Inflammatory macrophage treated with lipopolysaccharide for 1 hour (primary cell): ENCODE measurements at regions not wholly inside any gene's neighbourhood (a gene's known extent, or its start where the extent isn't known, plus 50 kb on each side); places are given as distances from the start of the nearest gene placed in this dataset.
"Not testable (repeated sequence)": the region's sequence is repeated elsewhere in the genome, so short reads cannot be mapped to it uniquely, and the experiment has no call there.

ENCODE experiments used
- DNase-seq, 2 donors: peaks; one replicate each; pipeline ENCODE4 v3.0.0-alpha.2; 2020 to 2022

GRCh38 chr4:138891631-138892031 is 124.0 kb upstream of the NOCT start:
- no peak for DNase-seq

GRCh38 chr4:138890891-138891570 is 124.5 kb upstream of the NOCT start:
- DNase-seq: no peak

DNA sequence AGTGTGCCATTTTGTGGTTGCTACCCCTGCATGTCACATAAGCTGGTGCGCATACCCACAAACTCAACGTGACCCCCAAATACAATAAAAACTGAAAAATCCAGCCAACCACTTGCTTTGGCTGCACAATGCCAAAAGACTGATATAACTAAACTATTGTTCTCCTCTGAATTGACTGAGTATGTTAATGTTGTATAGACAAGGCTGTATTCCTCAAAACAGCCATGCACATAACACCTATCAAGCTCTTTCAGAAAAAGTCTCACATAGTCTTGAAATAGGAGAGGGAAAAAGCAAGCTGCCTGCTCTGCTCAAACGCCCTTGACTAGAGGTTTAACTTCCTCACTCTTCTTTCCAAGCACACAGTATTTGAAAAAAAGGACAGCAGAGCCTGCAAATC is 126.4 kb upstream of the NOCT start:
- no peak for DNase-seq

- no peak for DNase-seq
Measured at GRCh38 chr4:138887741-138888140, 127.8 kb upstream of the NOCT start.

DNA sequence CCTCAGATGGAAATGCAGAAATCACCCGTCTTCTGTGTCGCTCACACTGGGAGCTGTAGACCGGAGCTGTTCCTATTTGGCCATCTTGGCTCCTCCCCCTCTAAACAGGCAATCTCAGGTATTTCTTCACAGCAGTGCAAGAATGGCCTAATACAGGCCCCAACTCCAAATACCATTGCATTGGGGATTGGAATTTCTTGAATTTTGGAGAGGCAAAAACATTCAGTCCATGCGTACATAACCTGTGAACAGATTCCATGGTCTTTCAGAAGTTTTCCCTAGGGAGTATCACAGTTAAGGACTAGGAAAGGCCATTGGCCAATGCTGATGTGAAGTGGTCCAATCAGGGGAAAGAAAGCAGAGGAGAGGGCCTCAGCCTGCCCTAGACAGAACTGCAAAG is 128.2 kb upstream of the NOCT start:
- no peak for DNase-seq

- no peak for DNase-seq
Measured at GRCh38 chr4:138879757-138880156, 135.8 kb upstream of the NOCT start.

GRCh38 chr4:138875891-138876608 is 139.5 kb upstream of the NOCT start:
- no peak for DNase-seq

DNA sequence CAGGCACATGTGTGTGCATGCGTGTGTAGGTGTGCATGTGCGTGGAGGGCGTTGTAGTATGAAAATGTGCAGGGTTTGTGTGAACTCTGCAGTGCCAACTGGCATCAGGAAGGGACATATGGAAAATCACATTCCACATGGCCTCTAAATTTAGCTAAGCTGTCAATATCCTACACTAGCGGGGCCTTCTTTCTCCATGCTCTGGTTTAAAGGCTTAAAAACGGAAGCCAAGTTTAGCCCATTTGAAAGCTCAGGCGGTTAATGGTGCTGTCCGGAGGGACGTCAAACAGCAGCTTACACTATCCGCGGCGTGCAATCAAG is 144.1 kb upstream of the NOCT start:
- no peak for DNase-seq

GRCh38 chr4:138870737-138871554 is 144.6 kb upstream of the NOCT start:
- peak; percentile 36 to 88 for DNase-seq

DNA sequence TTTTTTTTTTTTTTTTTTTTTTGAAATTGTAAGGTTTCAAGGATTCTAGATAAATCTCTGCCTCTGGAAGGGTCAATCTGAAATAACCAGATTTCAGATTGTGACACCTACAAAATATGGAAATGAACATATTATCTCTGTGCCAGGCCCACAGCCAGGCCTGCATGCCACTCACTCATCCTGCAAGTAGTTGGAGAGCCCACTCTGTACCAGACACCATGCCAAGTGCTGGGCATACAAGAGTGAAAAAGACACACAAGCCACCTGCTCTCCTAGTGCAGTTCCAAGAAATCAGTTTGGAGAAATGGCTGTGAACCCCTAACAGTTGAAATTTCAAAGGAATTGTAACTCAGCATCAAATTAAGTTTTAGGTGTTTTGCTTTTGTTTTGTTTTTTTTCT is 145.9 kb upstream of the NOCT start:
- DNase-seq: no peak

DNA sequence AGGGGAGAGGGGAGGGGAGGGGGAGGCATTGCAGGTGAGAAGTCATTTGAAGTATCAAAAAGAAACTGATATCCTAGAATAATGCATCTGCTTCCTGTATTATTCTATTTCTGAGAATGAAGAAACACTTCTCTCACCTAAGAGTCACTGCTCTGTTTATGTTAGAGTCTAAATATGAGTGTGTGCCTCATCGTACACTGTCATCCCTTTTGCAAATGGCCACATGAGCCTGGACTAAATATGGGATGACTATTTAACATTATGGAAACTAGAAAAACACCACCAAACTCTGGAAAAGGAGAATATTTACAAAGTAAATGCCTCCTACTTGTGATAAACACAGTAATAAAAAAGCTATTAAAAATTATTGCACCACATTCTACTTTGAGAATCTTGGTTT is 146.4 kb upstream of the NOCT start:
- DNase-seq: no peak

DNA sequence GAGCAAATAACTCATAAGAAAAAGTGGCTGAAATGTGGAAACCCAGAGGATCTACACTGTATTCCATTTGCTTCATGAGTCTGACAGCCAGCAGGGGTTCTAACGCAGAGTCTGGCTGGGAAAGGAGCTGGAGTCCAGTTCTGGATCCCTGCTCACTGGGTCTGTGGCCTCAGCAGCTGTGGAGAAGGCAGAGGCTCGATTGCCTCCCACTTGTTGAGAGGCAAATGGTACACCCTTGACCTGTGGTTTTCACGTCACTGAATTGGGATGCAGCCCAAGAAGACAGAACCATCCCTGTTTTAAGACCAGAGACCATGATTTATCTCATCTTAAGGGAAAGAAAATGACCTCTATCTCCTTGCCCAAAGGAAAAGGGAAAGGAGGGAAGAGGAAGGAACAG is 147.0 kb upstream of the NOCT start:
- DNase-seq: no peak

GRCh38 chr4:138867404-138867803 is 148.2 kb upstream of the NOCT start:
- DNase-seq: no peak

DNA sequence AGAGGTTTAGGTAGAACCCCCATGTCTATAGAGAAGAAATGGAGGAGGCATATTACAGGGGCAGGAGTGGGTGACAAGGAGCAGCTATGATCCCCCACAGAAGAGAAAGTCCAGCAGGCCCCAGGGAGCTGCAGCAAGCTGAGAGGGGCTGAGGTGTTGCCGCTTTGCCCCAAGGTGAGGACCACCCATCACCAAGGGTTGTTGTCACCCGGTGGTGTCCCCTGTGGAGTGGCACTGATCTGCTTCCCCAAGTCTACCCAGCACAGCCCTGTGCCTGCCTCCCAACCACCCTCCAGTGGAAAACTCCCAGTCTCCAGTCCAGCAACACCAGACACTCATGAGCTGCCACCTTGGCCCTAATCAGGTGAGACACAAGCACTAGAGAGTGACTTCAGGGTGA is 149.3 kb upstream of the NOCT start:
- no peak for DNase-seq

- no peak for DNase-seq
Measured at GRCh38 chr4:138865765-138866164, 149.8 kb upstream of the NOCT start.

DNA sequence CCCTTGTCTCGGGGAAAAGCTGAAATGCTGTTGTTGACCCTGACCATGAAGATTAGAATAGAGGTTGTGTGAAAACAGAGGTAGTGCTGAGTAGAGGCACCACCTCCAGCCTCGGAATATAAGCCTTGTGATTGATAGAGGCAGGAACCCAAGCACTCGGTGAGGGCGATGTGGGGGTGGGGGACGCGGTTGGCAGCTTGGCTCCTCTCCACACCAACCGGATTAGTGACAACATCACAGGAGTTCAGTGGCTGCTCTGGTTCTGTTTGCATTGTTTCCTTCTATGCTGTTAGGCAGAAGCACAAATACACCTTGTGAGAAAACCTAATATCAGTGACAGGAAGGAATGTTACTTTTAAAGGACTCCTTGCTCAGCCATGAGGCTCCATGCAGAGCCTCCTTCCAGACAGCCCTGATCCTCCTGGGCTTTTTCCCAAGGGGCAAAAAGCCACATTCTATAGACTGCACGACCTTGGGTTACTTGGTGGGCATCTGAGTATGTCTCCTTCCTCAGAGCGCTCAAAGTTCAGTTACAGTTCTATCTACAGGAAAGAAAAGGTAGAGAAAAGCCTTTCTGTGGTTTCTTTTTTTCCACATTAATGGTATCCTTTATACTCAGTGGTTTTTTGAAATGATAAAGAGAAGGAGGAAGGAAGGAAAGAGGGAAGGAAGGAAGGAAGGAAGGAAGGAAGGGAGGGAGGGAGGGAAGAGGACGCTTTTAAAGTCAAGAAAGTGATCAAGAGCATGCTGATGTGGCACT is 150.4 kb upstream of the NOCT start:
- no peak for DNase-seq

GRCh38 chr4:138863160-138863559 is 152.4 kb upstream of the NOCT start:
- DNase-seq: no peak

DNA sequence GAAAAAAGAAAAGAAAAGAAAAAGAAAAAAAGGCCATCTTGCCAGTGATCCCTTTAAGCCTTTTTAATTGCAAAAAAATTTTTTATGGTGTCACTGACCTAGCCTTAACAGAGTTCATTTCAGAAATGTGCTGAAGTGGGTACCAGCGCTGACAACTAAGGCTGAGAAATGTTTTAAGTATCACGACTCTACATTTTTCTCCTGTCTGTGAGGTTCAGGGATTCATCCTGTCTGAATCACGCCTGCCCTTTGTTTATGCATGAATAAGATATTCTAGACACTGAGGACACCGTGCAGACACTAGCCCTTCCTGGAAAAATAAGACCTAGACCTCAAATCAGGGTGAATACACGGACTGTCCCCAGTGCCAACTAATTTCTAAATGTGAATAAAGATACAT is 154.4 kb upstream of the NOCT start:
- no peak for DNase-seq

GRCh38 chr4:138860357-138860756 is 155.2 kb upstream of the NOCT start:
- not testable (repeated sequence) for DNase-seq

DNA sequence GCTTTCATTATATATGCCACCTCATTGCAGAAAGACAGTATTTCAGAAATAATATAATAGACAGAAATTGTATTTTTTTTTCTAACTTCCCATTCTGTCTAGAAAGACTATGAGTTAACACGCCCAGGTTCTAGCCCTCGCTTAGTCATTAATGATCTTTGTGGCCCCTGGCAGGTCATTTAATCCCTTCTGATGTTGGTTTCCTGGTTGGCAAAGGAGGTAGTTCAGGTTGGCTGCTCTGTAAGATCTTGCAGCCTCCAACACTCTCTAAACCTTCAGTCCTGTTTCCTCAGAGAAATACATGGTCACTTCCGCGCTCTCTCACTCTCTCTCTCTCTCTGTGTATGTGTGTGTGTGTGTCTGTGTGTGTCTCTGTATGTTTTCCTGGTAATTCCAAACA is 156.3 kb upstream of the NOCT start:
- DNase-seq: no peak

DNA sequence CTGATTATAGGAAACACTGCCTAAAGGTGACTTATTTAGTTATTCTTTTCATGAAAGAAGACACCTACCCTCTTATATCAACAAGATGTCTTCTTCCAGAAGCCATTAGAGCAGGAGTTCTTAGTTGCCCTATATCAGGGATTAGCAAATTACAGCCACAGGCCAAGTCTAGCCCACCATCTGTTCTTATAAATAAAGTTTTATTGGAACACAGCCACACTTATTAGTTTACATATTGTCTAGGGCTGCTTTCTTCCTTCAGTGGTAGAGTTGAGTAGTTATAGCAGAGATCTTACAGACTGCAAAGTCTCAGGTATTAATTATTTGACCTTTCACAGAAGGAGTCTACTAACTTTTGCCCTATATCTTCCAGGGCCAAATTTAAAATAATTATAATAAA is 157.2 kb upstream of the NOCT start:
- no peak for DNase-seq

DNA sequence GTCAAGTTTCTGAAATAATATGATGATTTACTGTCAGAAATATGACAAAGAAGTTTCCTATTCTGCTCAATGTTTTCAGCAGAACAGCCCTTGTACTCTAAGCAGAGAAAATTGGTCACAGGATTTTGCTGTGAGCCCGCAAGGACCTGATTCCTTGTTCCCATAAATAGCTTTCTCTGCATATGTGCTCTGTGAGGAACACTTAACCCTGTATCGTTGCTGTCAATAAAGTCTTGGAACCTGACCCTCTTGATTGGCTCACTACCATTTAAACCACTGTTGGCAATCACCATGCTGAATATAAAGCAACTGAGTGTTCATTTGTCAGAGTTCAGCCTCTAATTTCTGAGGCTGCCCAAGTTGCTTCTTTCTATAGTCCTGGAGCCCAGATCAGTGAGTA is 158.2 kb upstream of the NOCT start:
- DNase-seq: no peak

GRCh38 chr4:138852681-138853080 is 162.9 kb upstream of the NOCT start:
- no peak for DNase-seq
